NCI-H1048 (cell line): ENCODE measurements at regions not wholly inside any gene's neighbourhood (a gene's known extent, or its start where the extent isn't known, plus 50 kb on each side); places are given as distances from the start of the nearest gene placed in this dataset.

Experiments used
- DNase-seq: peaks from one replicate; lab custom pipeline; 2025; lab: John Stamatoyannopoulos, UW

DNA sequence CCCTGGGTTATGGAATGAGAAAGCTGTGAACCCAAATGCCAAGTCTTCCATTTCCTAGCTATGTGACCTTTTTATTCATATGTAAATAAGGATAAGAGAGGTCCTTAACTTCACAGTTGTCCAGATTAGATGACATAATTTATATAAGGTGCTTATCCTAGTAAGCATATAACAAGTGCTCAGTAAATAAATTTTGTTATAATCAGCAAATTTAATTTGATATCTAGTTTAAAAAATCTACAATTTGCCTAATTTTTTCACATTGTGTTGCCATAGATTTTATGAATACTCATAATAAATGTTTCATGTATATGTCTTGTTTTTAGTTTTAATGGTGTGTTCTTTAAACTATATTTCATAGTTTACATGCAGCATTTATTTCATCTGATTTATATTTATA is 130.4 kb upstream of the SPRY1 start:
- no peak for DNase-seq

DNA sequence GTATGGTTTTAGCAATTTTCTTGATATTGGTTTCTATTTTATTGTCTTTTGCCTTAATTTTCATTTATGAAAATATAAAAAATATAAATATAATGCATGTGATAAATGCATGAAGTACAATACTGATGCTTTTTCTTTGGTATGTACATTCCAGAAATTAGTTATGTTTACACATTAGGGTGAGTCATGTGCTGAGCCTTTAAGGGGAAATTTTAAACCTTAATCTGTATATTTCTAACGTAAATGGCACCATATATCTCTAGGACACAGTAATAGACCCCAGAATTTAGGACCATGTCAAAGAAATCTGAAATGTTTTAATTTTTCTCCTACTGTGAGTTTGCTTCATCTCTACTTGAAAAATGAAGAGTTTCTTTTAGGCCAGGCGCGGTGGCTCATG is 117.8 kb upstream of the SPRY1 start:
- no peak for DNase-seq

DNA sequence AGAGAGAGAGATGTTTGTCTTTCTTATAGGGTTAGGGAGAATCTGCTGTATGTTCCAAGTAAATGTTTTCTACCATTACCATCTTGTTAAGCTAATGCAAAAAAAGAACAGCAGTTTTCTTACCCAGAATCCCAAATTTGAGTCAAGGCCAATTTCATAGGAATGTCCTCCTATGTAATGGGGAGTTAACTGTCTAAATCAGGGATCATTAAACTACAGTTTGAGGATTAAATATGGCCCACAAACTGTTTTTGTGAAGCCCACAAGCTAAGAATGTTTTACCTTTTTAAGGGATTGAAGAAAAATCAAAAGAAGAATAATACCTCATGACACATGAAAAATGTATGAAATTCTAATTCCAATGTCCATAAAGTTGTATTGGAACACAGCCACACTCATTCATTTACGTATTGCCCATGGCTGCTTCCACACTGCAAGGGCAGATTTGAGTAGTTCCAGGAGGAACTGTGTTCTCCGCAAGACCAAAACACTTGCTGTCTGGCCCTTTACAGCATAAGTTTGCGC is 113.2 kb upstream of the SPRY1 start:
- no peak for DNase-seq

GRCh38 chr4:123284168-123284567 is 112.4 kb upstream of the SPRY1 start:
- DNase-seq = no peak

DNA sequence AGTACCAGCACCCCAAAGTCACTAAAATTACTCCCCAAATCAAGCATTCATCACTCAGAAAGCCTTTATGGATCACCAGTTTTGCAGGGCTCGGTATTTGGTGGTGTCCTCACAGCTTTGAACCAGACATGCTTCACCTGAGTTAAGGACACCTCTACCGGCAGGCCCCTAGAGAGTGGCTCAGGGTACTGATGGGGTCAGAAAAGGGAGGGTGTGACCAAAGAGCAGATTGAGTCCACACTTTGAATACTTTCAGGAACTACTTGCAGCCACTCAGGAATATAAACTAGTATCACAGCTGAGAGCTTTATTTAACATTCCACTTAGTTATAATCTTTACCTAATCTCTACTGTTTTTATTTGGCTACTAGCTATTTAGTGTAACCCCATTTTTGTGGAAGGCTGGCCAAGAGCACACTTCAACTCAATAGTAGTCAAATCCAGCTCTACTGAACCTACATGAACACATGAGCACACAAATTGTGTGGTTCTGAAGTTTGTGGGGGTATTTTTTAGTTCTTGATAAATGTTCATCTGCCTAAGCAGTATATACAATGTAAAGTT is 109.6 kb upstream of the SPRY1 start:
- DNase-seq = no peak

DNA sequence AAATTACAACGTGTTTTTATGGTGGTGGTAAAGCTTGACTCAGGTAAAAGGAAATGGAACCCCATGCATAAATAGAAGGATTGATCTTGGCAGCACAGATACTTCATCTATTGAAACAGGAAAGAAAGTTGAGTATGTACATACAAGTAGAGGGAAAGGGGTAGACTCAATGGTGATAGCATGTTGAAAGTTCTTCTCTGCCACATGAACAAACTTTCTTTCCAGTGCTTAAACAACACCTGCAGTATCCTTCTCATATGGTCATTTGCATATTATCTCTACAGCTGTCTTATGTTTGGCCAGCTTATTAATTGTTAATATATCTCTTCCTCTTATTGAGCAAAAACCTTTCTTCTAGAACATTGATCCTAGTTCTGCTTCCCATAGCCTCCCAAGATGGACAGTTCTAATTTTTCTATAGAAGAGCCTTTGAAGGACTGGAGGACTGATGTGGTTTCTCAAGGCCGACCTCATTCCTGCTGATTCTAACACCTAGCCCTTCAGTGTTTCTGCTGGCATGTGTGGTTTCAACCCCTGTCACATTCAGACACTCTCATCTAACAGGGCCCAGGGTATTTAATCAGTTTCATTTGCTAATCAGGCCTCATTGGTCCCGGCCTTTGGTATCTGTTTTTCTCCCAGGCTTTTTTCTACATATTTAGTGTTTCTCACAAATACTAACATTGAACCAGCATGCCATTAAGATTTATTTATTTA is 108.1 kb upstream of the SPRY1 start:
- DNase-seq = no peak

GRCh38 chr4:123291329-123291728 is 105.3 kb upstream of the SPRY1 start:
- DNase-seq = no peak

DNA sequence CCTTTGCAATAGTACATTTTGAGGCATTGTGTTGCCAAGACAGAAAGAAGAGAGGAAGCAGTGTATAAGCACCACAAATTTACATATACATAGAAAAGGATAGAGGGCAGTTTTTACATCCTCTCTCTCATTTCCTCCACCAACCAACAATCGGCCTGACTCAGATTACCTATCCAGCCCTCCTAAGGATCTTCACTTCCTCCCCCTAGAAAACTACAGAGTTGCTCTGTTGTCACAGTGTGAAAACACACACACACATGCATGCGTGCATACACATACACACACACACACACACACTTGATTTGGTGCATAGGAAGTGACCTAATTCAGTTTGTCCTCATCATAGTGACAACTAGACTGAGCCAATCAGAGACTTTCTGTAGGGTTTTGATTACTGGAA is 98.8 kb upstream of the SPRY1 start:
- no peak for DNase-seq

DNA sequence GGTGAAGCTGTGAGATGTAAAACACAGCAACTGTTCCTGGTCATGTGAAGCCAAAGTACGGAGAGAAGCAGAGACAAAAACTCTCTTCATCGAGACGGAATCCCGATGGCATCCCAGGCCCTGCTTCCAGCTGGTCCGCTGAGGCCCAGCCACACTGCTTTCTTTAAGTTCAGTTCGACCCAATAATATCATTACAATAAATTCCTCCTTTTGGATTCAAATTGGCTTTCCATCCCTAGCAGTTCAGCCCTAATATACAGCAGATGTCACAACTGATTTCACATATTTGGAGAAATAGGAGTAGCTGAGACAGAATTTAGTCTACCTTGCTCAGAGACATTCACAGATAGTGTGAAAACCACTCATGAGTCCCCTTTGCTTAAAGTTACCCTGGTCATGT is 98.3 kb upstream of the SPRY1 start:
- DNase-seq = no peak

- DNase-seq = no peak
These were observed 97.8 kb upstream of the SPRY1 start for GRCh38 chr4:123298801-123299200.

DNA sequence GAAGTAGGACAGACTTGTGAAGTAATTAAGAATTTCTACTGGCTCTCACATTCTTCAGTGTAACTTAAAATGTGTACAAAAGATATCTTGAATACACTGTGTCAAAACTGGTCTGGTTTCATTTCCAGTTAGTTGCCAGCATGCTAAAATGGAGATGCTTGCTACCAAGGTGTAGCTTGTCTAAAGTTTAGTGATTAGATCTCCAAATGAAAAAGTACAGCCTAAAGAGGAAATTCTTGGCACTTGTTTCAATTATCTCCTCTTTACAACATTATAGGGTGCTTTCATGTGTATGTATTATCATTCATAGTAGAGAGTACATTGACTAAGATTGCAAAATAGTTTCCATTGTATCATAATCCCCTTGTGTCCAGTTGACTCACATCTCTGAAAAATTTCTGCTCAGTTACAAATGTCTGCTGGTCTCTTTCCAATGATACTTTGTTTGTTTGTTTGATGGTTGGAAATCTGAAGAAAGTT is 97.3 kb upstream of the SPRY1 start:
- no peak for DNase-seq

DNA sequence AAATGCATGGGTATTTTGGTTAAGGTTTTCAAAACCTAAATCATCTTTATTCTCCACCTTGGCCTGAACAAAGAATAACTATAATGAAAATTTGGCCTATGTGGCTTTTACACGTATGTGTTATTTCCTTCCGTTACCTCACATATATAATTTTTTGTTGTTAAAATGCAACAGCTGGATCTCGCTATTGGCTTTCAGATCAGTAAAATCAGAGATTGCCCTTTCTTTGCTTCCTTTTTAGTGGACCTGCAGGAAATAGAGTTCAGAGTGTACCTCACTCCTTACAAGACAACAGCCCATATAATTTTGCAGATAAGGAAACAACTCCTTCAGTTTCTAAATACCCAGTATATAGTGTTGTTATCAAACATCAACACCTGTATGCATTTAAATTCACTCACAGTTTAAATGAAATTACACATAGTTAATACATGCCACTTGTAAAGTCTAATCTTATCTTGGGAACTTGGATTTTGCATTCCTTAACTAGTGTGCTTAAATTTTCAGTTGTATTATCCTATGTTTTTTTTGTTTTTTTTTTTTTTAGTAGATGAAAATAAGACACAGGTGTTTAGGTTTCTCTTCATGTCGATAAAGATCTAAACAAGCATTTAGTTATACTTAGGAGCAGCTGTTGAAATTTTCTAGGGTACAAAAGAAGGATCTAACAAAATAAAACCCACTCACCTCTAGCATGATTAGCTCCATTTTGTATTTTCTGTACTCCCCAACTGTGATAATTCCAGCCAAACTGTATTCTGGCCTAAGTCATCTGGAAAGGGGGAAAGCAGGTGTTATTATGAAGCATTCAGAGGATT is 96.2 kb upstream of the SPRY1 start:
- DNase-seq = no peak

DNA sequence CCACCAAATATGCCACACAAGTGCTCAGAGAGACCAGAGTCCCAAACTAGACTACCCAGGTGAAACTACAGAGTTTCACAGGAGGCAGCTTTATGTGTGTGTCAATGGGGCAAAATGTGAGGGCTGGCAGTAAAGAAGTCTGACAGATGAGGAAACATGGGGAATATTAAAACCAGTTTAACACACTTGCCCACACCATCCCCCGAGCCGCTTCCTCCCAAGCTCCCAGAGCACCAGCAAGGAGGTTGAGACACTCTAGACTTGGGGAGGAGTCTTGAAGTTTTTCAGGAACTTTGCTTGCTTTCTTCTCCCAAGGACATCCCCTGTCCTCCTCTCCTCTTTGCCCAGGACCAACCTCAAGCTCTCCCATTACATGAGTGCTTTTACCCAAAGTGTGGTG is 94.7 kb upstream of the SPRY1 start:
- no peak for DNase-seq

DNA sequence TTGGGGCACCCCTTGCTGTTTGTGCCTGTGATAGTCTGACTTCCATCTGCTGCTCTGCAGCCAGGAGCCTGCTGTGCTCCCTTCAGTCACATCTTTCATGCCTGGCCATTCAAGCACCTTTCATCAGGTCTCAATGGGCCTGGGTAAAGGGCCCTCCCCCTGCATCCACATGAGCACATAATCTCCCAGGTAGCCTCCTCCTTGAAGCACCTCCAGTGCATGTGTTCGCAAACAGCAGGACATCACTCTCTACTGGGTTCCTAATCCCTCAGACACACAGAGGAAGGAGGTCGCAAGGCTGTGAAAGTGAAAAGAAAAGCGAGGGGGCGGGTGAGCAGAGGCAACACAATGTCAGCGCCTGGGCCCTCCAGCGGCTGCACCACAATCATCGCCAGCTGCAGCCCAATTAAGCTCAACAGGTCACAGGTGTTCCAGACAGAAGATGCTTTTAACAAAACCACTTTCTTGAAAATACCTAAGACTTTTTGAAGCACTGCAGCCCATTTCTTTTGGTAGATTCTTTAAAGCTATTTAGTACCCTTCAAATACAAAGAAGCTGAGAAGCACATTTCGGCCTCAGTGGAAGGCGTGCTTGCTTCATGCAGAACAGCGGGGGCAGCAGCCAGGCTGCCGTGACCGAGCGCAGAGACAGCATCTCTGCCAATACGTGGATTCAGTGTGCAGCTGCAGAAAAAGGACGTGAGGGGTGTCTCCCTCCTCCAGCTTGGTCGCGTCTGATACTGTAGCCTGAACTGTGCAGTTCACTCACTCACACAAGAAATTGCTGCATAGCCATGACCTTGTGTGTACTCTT is 92.2 kb upstream of the SPRY1 start:
- DNase-seq = no peak

GRCh38 chr4:123305736-123306135 is 90.9 kb upstream of the SPRY1 start:
- no peak for DNase-seq

DNA sequence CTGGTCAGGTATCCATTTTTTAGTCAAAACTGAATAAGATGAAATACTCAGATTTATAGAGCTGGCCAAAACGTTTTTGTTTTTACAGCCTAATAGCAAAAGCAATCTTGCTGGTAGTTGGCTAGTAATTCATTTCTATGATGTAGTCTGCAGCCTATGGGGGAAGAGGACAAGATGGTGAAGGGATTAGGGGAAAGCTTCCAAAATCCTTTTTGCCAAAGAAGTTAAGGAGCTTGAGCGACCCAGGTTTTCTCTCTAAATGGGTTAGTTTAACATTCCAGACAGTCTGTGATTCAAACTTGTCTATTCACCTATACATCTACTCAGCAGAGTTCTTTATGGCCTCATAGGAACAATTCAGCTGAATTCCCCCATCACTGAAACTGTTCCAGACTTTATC is 89.8 kb upstream of the SPRY1 start:
- no peak for DNase-seq

DNA sequence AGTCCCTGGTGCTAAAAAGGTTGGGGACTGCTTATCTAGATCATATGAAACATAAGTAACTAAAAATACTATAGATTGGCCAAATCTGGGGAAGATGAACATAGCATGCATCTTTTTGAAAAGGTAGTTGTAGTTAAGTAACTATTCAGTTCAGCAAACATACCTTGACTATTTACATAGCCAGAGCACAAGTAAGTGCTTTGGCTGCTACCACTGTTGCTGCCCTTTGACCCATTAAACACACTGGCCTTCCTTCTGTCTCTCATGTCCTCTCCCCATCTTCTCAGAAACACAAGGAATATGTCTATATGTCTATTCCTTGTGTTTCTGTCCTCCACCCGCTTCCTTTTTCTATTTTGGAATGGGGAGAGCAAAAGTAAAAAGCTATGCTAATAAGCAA is 87.9 kb upstream of the SPRY1 start:
- no peak for DNase-seq

DNA sequence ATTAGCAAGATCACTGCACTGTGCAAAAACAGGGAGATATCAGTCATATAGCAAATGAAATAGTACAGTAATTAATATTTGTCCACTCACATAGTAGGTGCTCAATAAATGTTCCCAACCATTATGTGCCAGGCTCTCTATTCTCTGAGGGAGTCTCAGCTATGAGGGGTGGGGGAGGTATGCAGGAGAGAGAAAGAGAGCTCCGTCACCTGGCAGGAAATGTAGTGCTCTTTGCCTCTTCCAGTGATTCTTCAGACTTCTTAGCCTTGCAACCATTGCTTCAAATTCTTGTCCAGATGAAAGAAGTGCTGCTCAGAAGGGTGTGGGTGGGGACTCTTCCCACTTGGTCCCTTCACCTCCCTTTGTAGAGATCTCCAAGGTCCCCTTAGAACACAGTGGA is 84.5 kb upstream of the SPRY1 start:
- no peak for DNase-seq

GRCh38 chr4:123312951-123313592 is 83.5 kb upstream of the SPRY1 start:
- no peak for DNase-seq

DNA sequence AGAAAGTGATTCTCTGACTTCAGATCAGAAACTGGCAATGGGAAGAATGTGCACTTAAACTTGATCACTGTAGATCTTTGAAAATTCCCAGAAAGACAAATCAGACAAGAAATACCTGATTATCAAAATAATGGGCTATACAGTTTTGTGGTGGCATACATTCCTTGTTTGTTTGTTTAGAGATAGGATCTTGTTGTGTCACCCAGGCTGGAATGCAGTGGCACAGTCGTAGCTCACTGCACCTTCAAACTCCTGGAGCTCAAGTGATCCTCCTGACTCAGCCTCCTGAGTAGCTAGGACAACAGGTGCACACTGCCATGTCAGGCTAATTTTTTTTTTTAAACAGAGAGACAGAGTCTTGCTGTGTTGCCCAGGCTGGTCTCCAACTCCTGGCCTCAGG is 81.0 kb upstream of the SPRY1 start:
- no peak for DNase-seq

DNA sequence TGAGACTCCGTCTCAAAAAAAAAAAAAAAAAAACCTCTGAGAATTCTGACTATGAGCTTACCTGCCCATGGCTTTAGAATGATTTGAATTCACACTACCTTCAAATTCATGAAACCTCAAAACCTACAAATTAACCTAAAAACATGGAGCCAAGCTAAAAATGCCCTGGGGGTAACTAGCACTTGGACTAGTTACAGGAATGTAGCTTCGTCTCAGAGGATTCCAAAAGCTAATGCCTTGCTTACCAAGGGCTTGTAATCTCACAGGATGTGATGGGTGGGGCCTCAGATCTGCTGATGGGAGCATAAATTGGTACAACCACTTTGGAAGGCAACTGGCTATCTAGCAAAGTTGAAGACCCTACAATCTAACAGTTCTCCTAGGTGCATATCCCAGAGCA is 79.4 kb upstream of the SPRY1 start:
- DNase-seq = no peak

DNA sequence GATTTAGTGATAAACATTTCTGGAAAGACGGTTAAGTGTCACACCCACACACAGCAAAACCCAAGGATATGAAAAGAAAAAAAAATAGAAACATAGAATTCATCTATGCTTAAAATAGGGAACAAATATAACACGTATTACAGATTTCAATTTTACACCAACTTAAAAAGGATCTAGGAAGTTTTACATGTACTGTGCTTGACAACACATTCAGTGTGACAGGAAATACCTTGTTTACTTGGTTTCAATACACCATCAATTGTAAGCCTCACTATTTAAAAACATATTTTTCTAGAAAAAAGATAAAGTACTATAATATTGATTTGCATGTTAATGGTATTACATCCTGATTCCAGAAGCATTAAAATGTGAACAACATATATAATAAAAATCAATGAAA is 77.0 kb upstream of the SPRY1 start:
- DNase-seq = no peak
